ENCODE measurements at regions not wholly inside any gene's neighbourhood (a gene's known extent, or its start where the extent isn't known, plus 50 kb on each side); places are given as distances from the start of the nearest gene placed in this dataset.

GRCh38 chr10:9010093-9010492, 955.6 kb downstream of the GATA3 start:
- Histone ChIP-seq H3K4me3 (no peak overlapping the region), H3K9me3 (no peaks in the 10 kb centered on the region), H3K36me3 (ENCODE audit: low read depth) (no peaks in the 10 kb centered on the region), H3K4me1 (ENCODE audit: low read depth) (no peaks in the 10 kb centered on the region)
- DNase-seq: no peak
- TF ChIP-seq, protein P1, sequence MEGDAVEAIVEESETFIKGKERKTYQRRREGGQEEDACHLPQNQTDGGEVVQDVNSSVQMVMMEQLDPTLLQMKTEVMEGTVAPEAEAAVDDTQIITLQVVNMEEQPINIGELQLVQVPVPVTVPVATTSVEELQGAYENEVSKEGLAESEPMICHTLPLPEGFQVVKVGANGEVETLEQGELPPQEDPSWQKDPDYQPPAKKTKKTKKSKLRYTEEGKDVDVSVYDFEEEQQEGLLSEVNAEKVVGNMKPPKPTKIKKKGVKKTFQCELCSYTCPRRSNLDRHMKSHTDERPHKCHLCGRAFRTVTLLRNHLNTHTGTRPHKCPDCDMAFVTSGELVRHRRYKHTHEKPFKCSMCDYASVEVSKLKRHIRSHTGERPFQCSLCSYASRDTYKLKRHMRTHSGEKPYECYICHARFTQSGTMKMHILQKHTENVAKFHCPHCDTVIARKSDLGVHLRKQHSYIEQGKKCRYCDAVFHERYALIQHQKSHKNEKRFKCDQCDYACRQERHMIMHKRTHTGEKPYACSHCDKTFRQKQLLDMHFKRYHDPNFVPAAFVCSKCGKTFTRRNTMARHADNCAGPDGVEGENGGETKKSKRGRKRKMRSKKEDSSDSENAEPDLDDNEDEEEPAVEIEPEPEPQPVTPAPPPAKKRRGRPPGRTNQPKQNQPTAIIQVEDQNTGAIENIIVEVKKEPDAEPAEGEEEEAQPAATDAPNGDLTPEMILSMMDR (IDR thresholded peaks at IDR 0.05): no peak
- intact Hi-C loops (cut with DNase I, micrococcal nuclease): no loop called here
- no peak for ATAC-seq

DNA sequence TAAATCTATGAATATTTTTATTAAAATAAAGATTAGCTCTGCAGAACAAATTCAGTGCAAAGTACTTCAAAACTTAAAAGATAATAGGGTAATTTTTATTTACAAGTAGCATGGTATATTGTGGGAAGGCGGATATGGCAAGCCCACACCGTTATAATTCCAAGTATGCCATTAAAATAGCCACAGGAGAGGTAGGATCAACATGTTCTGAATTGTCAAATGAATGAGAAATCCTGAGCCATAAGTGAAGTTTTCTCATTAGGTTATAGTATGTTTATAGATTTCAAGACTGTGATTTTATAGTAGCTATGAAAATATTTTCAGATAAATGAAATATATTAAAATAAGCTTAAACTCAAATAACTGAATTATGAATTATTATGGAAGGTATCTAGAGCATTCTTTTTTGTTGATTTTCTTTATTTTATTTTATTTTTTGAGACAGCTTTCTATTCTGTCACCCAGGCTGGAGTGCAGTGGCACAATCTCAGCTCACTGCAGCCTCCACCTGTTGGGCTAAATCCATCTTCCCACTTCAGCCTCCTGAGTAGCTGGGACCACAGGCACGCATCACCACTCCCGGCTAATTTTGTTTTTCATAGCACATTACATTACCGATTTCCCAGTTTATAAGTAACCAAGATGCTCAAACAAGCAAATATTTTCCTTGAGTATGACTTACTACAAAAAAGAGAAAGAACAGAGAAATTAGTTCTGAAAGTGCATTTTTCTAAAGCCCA, 956.6 kb downstream of the GATA3 start:
- DNase-seq (no peak), ATAC-seq (no peak)
- H3K4me1 ChIP-seq (ENCODE audit: low read depth): no peaks in the 10 kb centered on the region
- intact Hi-C loops (cut with DNase I, micrococcal nuclease): no loop called here
- H3K9me3 ChIP-seq: no peaks in the 10 kb centered on the region
- H3K36me3 ChIP-seq (ENCODE audit: low read depth): no peaks in the 10 kb centered on the region
- no peak overlapping the region for H3K4me3 ChIP-seq
- TF ChIP-seq, protein P1 (IDR thresholded peaks at IDR 0.05): no peak

DNA sequence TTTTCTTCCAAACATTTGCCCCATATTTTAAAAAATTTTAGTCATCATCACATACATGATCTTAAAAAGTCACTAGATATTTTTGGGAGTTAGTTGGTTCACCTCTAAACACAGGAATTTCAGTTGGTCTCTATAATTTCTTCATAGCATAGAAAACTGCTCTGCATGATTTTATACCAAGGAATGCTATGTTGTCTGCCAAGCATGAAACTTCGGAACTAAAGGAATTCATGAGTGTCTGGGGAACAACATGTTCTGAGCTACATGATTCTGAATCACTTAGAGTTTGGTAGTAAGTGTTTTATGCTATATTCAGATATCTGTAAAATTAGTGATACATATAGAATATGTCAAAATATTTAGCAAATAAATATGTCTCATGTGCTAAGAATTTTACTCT, 957.8 kb downstream of the GATA3 start:
- intact Hi-C loops (cut with DNase I, micrococcal nuclease): no loop called here
- DNase-seq (no peak), ATAC-seq (no peak)
- no peaks in the 10 kb centered on the region for H3K9me3 ChIP-seq
- no peaks in the 10 kb centered on the region for H3K36me3 ChIP-seq (ENCODE audit: low read depth)
- no peaks in the 10 kb centered on the region for H3K4me1 ChIP-seq (ENCODE audit: low read depth)
- no peak overlapping the region for H3K4me3 ChIP-seq
- TF ChIP-seq, protein P1 (IDR thresholded peaks at IDR 0.05): no peak

DNA sequence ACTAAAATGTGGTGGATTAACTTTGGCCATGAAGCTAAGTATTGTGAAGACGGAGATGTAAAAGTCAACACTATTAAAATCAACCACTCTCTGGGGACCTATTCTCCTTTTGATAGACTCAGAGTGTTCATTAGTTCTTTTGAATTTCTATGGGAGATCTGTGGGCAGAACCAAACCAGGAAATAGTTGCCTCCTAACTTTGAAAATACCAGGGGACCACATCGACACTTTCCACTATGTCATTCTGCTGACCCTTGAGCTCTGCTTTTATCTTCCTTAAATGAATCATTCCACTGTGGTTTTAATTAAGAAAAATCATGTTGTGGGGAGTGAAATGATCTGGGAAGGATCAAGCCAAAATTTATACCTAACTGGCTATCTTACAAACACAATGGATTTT, 960.5 kb downstream of the GATA3 start:
- intact Hi-C loops (cut with DNase I, micrococcal nuclease): no loop called here
- TF ChIP-seq, protein P1 (IDR thresholded peaks at IDR 0.05): no peak
- no peaks in the 10 kb centered on the region for H3K4me1 ChIP-seq (ENCODE audit: low read depth)
- ATAC-seq (no peak), DNase-seq (no peak)
- no peaks in the 10 kb centered on the region for H3K36me3 ChIP-seq (ENCODE audit: low read depth)
- no peaks in the 10 kb centered on the region for H3K9me3 ChIP-seq
- no peak overlapping the region for H3K4me3 ChIP-seq

GRCh38 chr10:9015447-9015846, 961.0 kb downstream of the GATA3 start:
- intact Hi-C loops (cut with DNase I, micrococcal nuclease): no loop called here
- no peaks in the 10 kb centered on the region for H3K9me3 ChIP-seq

More at GRCh38 chr10:9015447-9015846, 961.0 kb downstream of the GATA3 start:
- DNase-seq (no peak), ATAC-seq (no peak)
- H3K4me3 ChIP-seq: no peak overlapping the region
- TF ChIP-seq, protein P1 (IDR thresholded peaks at IDR 0.05): no peak
- H3K36me3 ChIP-seq (ENCODE audit: low read depth): no peaks in the 10 kb centered on the region
- no peaks in the 10 kb centered on the region for H3K4me1 ChIP-seq (ENCODE audit: low read depth)

Measured in mucosa of descending colon (tissue), 3 donors.